ENCODE measurements at regions not wholly inside any gene's neighbourhood (a gene's known extent, or its start where the extent isn't known, plus 50 kb on each side); places are given as distances from the start of the nearest gene placed in this dataset.

DNA sequence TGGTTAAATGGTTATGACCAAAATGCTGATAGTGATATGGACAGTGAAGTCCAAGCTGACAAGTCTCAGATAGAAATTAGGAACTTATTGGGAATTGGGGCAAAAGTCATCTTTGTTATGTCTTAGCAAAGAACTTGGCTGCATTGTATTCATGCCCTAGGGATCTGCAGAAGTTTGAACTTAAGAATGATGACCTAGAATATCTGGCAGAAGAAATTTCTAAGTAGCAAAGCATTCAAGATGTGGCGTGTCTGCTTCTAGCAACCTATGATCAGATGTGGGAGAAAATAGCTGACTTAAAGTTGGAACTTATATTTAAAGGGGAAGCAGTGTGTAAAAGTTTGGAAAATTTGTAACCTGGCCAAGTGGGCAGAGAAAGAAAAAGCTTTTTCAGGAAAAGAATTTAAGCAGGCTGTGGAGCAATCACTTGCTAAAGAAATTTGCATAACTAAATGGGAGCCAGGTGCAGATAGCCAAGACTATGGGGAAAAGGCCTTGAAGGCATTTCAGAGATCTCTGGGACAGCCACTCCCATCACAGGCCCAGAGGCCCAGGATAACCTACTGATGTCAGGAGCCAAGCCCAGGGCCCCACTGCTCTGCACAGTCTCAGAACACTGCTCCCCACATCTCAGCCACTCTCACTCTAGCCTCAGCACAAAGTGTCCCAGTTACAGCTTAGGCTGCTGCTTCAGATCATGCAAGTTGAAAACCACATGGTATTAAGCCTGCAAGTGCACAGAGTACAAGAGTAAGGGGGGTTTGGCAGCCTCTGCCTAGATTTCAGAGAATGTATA is 147.8 kb upstream of the TGFBR2 start:
- dilution Hi-C loops (cut with MboI; ENCODE audit: extremely low pct_ligation_motif_present, low sequenced_read_pairs), result no loop called here
- FAIRE-seq (no peak), DNase-seq (ENCODE audit: low read depth, low spot score) (no peak)
- no peaks in the 10 kb centered on the region for H3K27me3 ChIP-seq (ENCODE audit: control insufficient read depth, extremely low read depth, insufficient read depth, low read length)
- no peak overlapping the region for H3K9ac ChIP-seq (ENCODE audit: control insufficient read depth, extremely low read depth, insufficient read depth, low read length)
- H3K9me1 ChIP-seq (ENCODE audit: control insufficient read depth, extremely low read depth, insufficient read depth, low read length), result no peaks in the 10 kb centered on the region
- no peaks in the 10 kb centered on the region for H3K9me3 ChIP-seq (ENCODE audit: control insufficient read depth, low read depth, low read length)
- peaks cover 5% of the 10 kb centered on the region for H3K4me1 ChIP-seq (ENCODE audit: control insufficient read depth, extremely low read depth, insufficient read depth, low read length)
- H3K36me3 ChIP-seq (ENCODE audit: control insufficient read depth in 2 of 2, extremely low read depth in 1 of 2, insufficient read depth in 2 of 2, low read length in 2 of 2), result no peaks in the 10 kb centered on the region
- H3K79me2 ChIP-seq (ENCODE audit: control insufficient read depth, insufficient read depth, low read length), result no peaks in the 10 kb centered on the region
- H2AFZ ChIP-seq (ENCODE audit: control insufficient read depth, low read length), result no peak overlapping the region
- no peak overlapping the region for H3K27ac ChIP-seq (ENCODE audit: control insufficient read depth, insufficient read depth, low read length)
- H3K4me2 ChIP-seq (ENCODE audit: control insufficient read depth, extremely low read depth, insufficient read depth, low read depth, low read length), result no peak overlapping the region
- TF ChIP-seq, protein P1, sequence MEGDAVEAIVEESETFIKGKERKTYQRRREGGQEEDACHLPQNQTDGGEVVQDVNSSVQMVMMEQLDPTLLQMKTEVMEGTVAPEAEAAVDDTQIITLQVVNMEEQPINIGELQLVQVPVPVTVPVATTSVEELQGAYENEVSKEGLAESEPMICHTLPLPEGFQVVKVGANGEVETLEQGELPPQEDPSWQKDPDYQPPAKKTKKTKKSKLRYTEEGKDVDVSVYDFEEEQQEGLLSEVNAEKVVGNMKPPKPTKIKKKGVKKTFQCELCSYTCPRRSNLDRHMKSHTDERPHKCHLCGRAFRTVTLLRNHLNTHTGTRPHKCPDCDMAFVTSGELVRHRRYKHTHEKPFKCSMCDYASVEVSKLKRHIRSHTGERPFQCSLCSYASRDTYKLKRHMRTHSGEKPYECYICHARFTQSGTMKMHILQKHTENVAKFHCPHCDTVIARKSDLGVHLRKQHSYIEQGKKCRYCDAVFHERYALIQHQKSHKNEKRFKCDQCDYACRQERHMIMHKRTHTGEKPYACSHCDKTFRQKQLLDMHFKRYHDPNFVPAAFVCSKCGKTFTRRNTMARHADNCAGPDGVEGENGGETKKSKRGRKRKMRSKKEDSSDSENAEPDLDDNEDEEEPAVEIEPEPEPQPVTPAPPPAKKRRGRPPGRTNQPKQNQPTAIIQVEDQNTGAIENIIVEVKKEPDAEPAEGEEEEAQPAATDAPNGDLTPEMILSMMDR (optimal IDR thresholded peaks at IDR 0.05 in 1 of 3, IDR thresholded peaks at IDR 0.05 in 1 of 3, conservative IDR thresholded peaks at IDR 0.05 in 1 of 3; ENCODE audit: extremely low read depth in 1 of 3, insufficient read depth in 2 of 3, low read length in 3 of 3), result no peak
- TF ChIP-seq EZH2 (IDR thresholded peaks at IDR 0.05; ENCODE audit: low read length), result no peak
- H4K20me1 ChIP-seq (ENCODE audit: control insufficient read depth, extremely low read depth, insufficient read depth, low read length), result no peaks in the 10 kb centered on the region
- no peak overlapping the region for H3K4me3 ChIP-seq (ENCODE audit: control insufficient read depth in 2 of 3, extremely low read depth in 1 of 3, insufficient read depth in 2 of 3, low read depth in 1 of 3, low read length in 3 of 3)

DNA sequence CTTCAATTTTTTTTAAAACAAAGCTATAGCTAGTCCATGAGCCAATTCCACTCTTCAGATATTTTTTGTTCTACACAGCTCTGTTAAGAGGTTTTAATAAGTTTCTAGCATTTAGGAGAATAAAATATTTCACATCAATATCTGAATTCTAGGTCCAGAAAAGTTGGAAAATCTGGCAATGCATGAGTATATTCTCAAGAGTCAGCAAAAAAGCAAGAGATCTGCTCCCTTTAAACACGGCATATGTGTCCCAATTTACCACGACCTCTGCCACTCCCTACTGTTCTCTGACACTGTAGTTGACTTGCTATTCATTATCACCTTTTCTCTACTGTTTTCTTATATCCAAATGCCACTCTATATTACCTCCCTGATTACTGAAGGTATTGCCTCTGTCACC is 145.1 kb upstream of the TGFBR2 start:
- no peak for TF ChIP-seq EZH2 (IDR thresholded peaks at IDR 0.05; ENCODE audit: low read length)
- TF ChIP-seq, protein P1 (optimal IDR thresholded peaks at IDR 0.05 in 1 of 3, IDR thresholded peaks at IDR 0.05 in 1 of 3, conservative IDR thresholded peaks at IDR 0.05 in 1 of 3; ENCODE audit: extremely low read depth in 1 of 3, insufficient read depth in 2 of 3, low read length in 3 of 3), result no peak
- H3K79me2 ChIP-seq (ENCODE audit: control insufficient read depth, insufficient read depth, low read length), result no peaks in the 10 kb centered on the region
- H3K27me3 ChIP-seq (ENCODE audit: control insufficient read depth, extremely low read depth, insufficient read depth, low read length), result no peaks in the 10 kb centered on the region
- H3K4me1 ChIP-seq (ENCODE audit: control insufficient read depth, extremely low read depth, insufficient read depth, low read length), result peaks cover 5% of the 10 kb centered on the region
- no peak overlapping the region for H3K4me3 ChIP-seq (ENCODE audit: control insufficient read depth in 2 of 3, extremely low read depth in 1 of 3, insufficient read depth in 2 of 3, low read depth in 1 of 3, low read length in 3 of 3)
- H4K20me1 ChIP-seq (ENCODE audit: control insufficient read depth, extremely low read depth, insufficient read depth, low read length), result no peaks in the 10 kb centered on the region
- no peaks in the 10 kb centered on the region for H3K9me3 ChIP-seq (ENCODE audit: control insufficient read depth, low read depth, low read length)
- no peak overlapping the region for H2AFZ ChIP-seq (ENCODE audit: control insufficient read depth, low read length)
- dilution Hi-C loops (cut with MboI; ENCODE audit: extremely low pct_ligation_motif_present, low sequenced_read_pairs), result no loop called here
- FAIRE-seq (no peak), DNase-seq (ENCODE audit: low read depth, low spot score) (no peak)
- H3K9ac ChIP-seq (ENCODE audit: control insufficient read depth, extremely low read depth, insufficient read depth, low read length), result no peak overlapping the region
- no peak overlapping the region for H3K4me2 ChIP-seq (ENCODE audit: control insufficient read depth, extremely low read depth, insufficient read depth, low read depth, low read length)
- H3K36me3 ChIP-seq (ENCODE audit: control insufficient read depth in 2 of 2, extremely low read depth in 1 of 2, insufficient read depth in 2 of 2, low read length in 2 of 2), result no peaks in the 10 kb centered on the region
- no peak overlapping the region for H3K27ac ChIP-seq (ENCODE audit: control insufficient read depth, insufficient read depth, low read length)
- no peaks in the 10 kb centered on the region for H3K9me1 ChIP-seq (ENCODE audit: control insufficient read depth, extremely low read depth, insufficient read depth, low read length)
